ENCODE measurements at regions not wholly inside any gene's neighbourhood (a gene's known extent, or its start where the extent isn't known, plus 50 kb on each side); places are given as distances from the start of the nearest gene placed in this dataset.

GRCh38 chr17:14919631-14920213 lies 345.4 kb downstream of the PMP22 start:
- peak overlapping the region; percentile 5; the same call in 1 of the 2 replicates for H3K4me3 ChIP-seq (ENCODE audit: low read length)
- peak overlapping the region; percentile 25 for H3K27ac ChIP-seq (ENCODE audit: low read length)
- no peaks in the 10 kb centered on the region for H3K27me3 ChIP-seq (ENCODE audit: insufficient read depth, low read length)
- peak overlapping the region; percentile 30; the same call in 1 of the 2 replicates for H3K9ac ChIP-seq (ENCODE audit: low read depth, low read length)
- no peaks in the 10 kb centered on the region for H3K36me3 ChIP-seq (ENCODE audit: insufficient read depth, low read depth, low read length)
- H3K4me1 ChIP-seq (ENCODE audit: insufficient read depth, low read length): peaks cover 17% of the 10 kb centered on the region; the same call in 1 of the 2 replicates
- H3K9me3 ChIP-seq (ENCODE audit: insufficient read depth, low read depth, low read length): peaks cover 10% of the 10 kb centered on the region

- peak overlapping the region; percentile 5; the same call in 1 of the 2 replicates for H3K4me3 ChIP-seq (ENCODE audit: low read length)
- peak overlapping the region; percentile 4; the same call in 1 of the 2 replicates for H3K9ac ChIP-seq (ENCODE audit: low read depth, low read length)
Measured at GRCh38 chr17:14919094-14919493, 346.0 kb downstream of the PMP22 start.

GRCh38 chr17:14918540-14918939 lies 346.6 kb downstream of the PMP22 start:
- Histone ChIP-seq H3K36me3 (ENCODE audit: insufficient read depth, low read depth, low read length) (no peaks in the 10 kb centered on the region), H3K4me1 (ENCODE audit: insufficient read depth, low read length) (peaks cover 17% of the 10 kb centered on the region; the same call in 1 of the 2 replicates), H3K9me3 (ENCODE audit: insufficient read depth, low read depth, low read length) (peaks cover 10% of the 10 kb centered on the region), H3K27me3 (ENCODE audit: insufficient read depth, low read length) (no peaks in the 10 kb centered on the region), H3K4me3 (ENCODE audit: low read length) (no peak overlapping the region), H3K27ac (ENCODE audit: low read length) (no peak overlapping the region), H3K9ac (ENCODE audit: low read depth, low read length) (peak overlapping the region; percentile 4; the same call in 1 of the 2 replicates)

More at GRCh38 chr17:14919094-14919493, 346.0 kb downstream of the PMP22 start:
- peak overlapping the region; percentile 25 for H3K27ac ChIP-seq (ENCODE audit: low read length)
- peaks cover 17% of the 10 kb centered on the region; the same call in 1 of the 2 replicates for H3K4me1 ChIP-seq (ENCODE audit: insufficient read depth, low read length)
- peaks cover 10% of the 10 kb centered on the region for H3K9me3 ChIP-seq (ENCODE audit: insufficient read depth, low read depth, low read length)
- no peaks in the 10 kb centered on the region for H3K36me3 ChIP-seq (ENCODE audit: insufficient read depth, low read depth, low read length)
- H3K27me3 ChIP-seq (ENCODE audit: insufficient read depth, low read length): no peaks in the 10 kb centered on the region

DNA sequence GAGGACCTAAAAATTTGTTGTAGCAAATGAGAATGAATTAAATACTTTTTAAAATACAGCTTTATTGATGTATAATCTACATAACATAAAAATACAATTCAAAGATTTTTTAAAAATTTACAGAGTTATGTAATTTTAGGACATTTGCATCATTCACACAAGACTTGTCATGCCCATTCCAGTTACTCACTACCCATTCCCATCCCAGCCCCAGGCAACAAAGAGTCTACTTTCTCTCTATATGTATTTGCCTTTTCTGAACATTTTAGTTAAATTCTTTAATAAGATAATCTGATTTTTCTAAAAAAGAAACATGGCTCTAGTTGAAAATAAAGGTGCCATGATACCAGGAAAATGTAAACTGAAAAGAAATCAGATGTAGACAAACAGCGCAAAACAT lies 354.2 kb downstream of the PMP22 start:
- H3K4me1 ChIP-seq (ENCODE audit: insufficient read depth, low read length): no peaks in the 10 kb centered on the region
- H3K4me3 ChIP-seq (ENCODE audit: low read length): no peak overlapping the region
- H3K9ac ChIP-seq (ENCODE audit: low read depth, low read length): no peak overlapping the region
- H3K27ac ChIP-seq (ENCODE audit: low read length): no peak overlapping the region
- H3K36me3 ChIP-seq (ENCODE audit: insufficient read depth, low read depth, low read length): no peaks in the 10 kb centered on the region
- H3K27me3 ChIP-seq (ENCODE audit: insufficient read depth, low read length): no peaks in the 10 kb centered on the region
- H3K9me3 ChIP-seq (ENCODE audit: insufficient read depth, low read depth, low read length): no peaks in the 10 kb centered on the region

DNA sequence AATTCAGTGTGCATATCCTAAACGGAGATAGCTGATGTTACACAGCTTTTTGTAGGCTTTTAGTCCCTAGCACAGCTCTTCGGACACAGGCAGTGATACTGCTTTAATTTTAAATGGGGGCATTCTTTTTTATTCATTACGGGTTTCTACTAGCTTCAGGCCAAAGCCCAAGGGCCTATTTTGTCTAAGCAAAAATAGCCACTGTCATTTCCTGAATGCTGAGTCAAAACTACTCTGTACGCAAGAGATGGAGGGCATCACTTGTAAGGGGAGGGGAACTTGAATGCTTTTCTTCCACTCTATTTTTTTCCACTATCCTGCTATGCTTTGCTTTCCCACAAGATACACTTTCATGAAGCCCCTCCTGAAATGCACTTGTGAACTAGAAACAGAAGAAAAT lies 360.7 kb downstream of the PMP22 start:
- Histone ChIP-seq H3K9me3 (ENCODE audit: insufficient read depth, low read depth, low read length) (no peaks in the 10 kb centered on the region), H3K27ac (ENCODE audit: low read length) (no peak overlapping the region), H3K27me3 (ENCODE audit: insufficient read depth, low read length) (no peaks in the 10 kb centered on the region), H3K4me1 (ENCODE audit: insufficient read depth, low read length) (no peaks in the 10 kb centered on the region), H3K9ac (ENCODE audit: low read depth, low read length) (no peak overlapping the region), H3K4me3 (ENCODE audit: low read length) (no peak overlapping the region), H3K36me3 (ENCODE audit: insufficient read depth, low read depth, low read length) (no peaks in the 10 kb centered on the region)

DNA sequence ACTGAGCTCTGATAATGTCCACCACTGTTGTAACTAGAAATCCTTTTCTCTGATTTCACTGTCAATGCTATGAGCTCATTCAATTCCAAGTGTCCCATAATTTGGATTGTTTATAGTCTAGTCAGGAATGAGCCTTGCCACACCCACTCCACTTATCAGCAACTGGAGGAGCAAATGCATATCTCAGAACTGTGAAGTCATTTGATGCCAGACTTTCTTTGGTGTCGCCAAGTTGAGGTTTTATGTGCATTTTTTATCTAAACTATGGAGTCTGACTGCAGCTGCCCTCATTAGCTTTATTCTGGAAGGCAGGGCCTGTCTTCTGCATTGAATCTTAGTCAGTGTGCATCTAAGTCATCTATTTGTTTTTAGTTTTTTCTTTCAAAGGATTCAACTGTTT lies 361.3 kb downstream of the PMP22 start:
- no peak overlapping the region for H3K27ac ChIP-seq (ENCODE audit: low read length)
- H3K4me1 ChIP-seq (ENCODE audit: insufficient read depth, low read length): no peaks in the 10 kb centered on the region
- H3K27me3 ChIP-seq (ENCODE audit: insufficient read depth, low read length): no peaks in the 10 kb centered on the region
- H3K4me3 ChIP-seq (ENCODE audit: low read length): no peak overlapping the region
- no peak overlapping the region for H3K9ac ChIP-seq (ENCODE audit: low read depth, low read length)
- no peaks in the 10 kb centered on the region for H3K9me3 ChIP-seq (ENCODE audit: insufficient read depth, low read depth, low read length)
- no peaks in the 10 kb centered on the region for H3K36me3 ChIP-seq (ENCODE audit: insufficient read depth, low read depth, low read length)

GRCh38 chr17:14902803-14903202 lies 362.3 kb downstream of the PMP22 start:
- H3K9me3 ChIP-seq (ENCODE audit: insufficient read depth, low read depth, low read length): no peaks in the 10 kb centered on the region
- no peaks in the 10 kb centered on the region for H3K4me1 ChIP-seq (ENCODE audit: insufficient read depth, low read length)
- H3K9ac ChIP-seq (ENCODE audit: low read depth, low read length): no peak overlapping the region
- H3K4me3 ChIP-seq (ENCODE audit: low read length): no peak overlapping the region
- H3K27ac ChIP-seq (ENCODE audit: low read length): no peak overlapping the region
- no peaks in the 10 kb centered on the region for H3K27me3 ChIP-seq (ENCODE audit: insufficient read depth, low read length)
- no peaks in the 10 kb centered on the region for H3K36me3 ChIP-seq (ENCODE audit: insufficient read depth, low read depth, low read length)

- H3K9me3 ChIP-seq (ENCODE audit: insufficient read depth, low read depth, low read length): no peaks in the 10 kb centered on the region
- no peak overlapping the region for H3K4me3 ChIP-seq (ENCODE audit: low read length)
- no peak overlapping the region for H3K27ac ChIP-seq (ENCODE audit: low read length)
- no peaks in the 10 kb centered on the region for H3K27me3 ChIP-seq (ENCODE audit: insufficient read depth, low read length)
- no peaks in the 10 kb centered on the region for H3K4me1 ChIP-seq (ENCODE audit: insufficient read depth, low read length)
- no peaks in the 10 kb centered on the region for H3K36me3 ChIP-seq (ENCODE audit: insufficient read depth, low read depth, low read length)
- H3K9ac ChIP-seq (ENCODE audit: low read depth, low read length): no peak overlapping the region
Measured at GRCh38 chr17:14902297-14902696, 362.8 kb downstream of the PMP22 start.

DNA sequence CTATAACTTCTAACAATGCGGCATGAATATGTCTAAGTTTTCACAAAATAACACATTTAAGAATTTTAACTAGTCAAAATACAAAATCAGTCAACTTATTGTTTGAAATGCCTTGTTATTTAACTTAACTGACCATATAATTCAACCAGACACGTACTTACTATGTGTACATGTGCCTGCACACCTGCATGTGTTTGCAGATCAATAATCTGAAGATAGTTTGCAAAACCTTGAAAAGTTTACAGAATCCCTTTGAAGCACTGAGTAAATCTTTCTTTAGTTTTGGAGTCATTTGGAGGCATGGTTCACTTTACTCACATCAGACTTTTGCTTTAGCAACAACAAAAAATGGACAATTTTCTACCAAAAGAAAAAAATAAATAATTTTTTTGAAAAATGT lies 363.8 kb downstream of the PMP22 start:
- Histone ChIP-seq H3K4me3 (ENCODE audit: low read length) (no peak overlapping the region), H3K9me3 (ENCODE audit: insufficient read depth, low read depth, low read length) (no peaks in the 10 kb centered on the region), H3K9ac (ENCODE audit: low read depth, low read length) (no peak overlapping the region), H3K27me3 (ENCODE audit: insufficient read depth, low read length) (no peaks in the 10 kb centered on the region), H3K27ac (ENCODE audit: low read length) (no peak overlapping the region), H3K4me1 (ENCODE audit: insufficient read depth, low read length) (no peaks in the 10 kb centered on the region), H3K36me3 (ENCODE audit: insufficient read depth, low read depth, low read length) (no peaks in the 10 kb centered on the region)

DNA sequence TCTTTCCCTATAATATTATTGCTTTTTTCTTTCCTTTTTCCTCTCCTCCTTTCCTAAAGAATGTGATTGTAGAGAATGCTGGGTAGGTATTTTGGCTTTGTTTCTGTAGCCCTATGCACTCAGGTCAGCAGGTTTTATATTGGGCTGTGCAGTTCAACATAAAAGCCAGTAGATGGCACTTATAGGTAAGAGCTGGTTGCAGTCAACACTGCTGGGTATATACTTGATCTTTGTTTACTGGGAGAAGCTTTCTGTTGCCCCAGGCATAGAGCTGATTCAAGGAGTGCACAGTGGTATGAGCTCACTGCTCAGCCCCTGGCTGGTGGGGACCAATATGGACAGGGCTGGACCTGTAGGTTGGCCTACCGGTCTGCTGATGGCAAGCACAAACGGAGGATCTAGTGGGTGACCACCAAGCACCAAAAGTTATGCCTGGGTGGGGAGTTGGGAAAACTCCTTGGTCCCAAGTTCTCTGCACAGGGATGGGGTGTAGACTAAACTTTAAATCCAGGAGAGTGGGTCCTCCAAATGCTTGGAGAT lies 378.9 kb downstream of the PMP22 start:
- Histone ChIP-seq H3K36me3 (ENCODE audit: insufficient read depth, low read depth, low read length) (no peaks in the 10 kb centered on the region), H3K27me3 (ENCODE audit: insufficient read depth, low read length) (no peaks in the 10 kb centered on the region), H3K4me3 (ENCODE audit: low read length) (no peak overlapping the region), H3K27ac (ENCODE audit: low read length) (no peak overlapping the region), H3K4me1 (ENCODE audit: insufficient read depth, low read length) (no peaks in the 10 kb centered on the region), H3K9me3 (ENCODE audit: insufficient read depth, low read depth, low read length) (peaks cover 32% of the 10 kb centered on the region), H3K9ac (ENCODE audit: low read depth, low read length) (no peak overlapping the region)

GRCh38 chr17:14882131-14882530 lies 383.0 kb downstream of the PMP22 start:
- H3K27ac ChIP-seq (ENCODE audit: low read length): no peak overlapping the region
- no peaks in the 10 kb centered on the region for H3K27me3 ChIP-seq (ENCODE audit: insufficient read depth, low read length)
- no peaks in the 10 kb centered on the region for H3K4me1 ChIP-seq (ENCODE audit: insufficient read depth, low read length)
- no peaks in the 10 kb centered on the region for H3K36me3 ChIP-seq (ENCODE audit: insufficient read depth, low read depth, low read length)
- H3K9ac ChIP-seq (ENCODE audit: low read depth, low read length): no peak overlapping the region
- H3K4me3 ChIP-seq (ENCODE audit: low read length): no peak overlapping the region
- peaks cover 19% of the 10 kb centered on the region for H3K9me3 ChIP-seq (ENCODE audit: insufficient read depth, low read depth, low read length)
